ENCODE measurements at regions not wholly inside any gene's neighbourhood (a gene's known extent, or its start where the extent isn't known, plus 50 kb on each side); places are given as distances from the start of the nearest gene placed in this dataset.

GRCh38 chr18:57916684-57917083 lies 113.6 kb upstream of the ATP8B1 start:
- no peak for DNase-seq

GRCh38 chr18:57915865-57916582 lies 112.9 kb upstream of the ATP8B1 start:
- peak in 2 of 3 donors; percentile 13 to 57 for DNase-seq

GRCh38 chr18:57915248-57915647 lies 112.1 kb upstream of the ATP8B1 start:
- peak in 1 of 3 donors; percentile 13 for DNase-seq

GRCh38 chr18:57913686-57914085 lies 110.6 kb upstream of the ATP8B1 start:
- no peak for DNase-seq

GRCh38 chr18:57910817-57911216 lies 107.7 kb upstream of the ATP8B1 start:
- no peak for DNase-seq

GRCh38 chr18:57910134-57910533 lies 107.0 kb upstream of the ATP8B1 start:
- DNase-seq: no peak

GRCh38 chr18:57909620-57910019 lies 106.5 kb upstream of the ATP8B1 start:
- DNase-seq: no peak

- no peak for DNase-seq
Measured at GRCh38 chr18:57908092-57908491, 105.0 kb upstream of the ATP8B1 start.

- no peak for DNase-seq
Measured at GRCh38 chr18:57907550-57907949, 104.4 kb upstream of the ATP8B1 start.

GRCh38 chr18:57906852-57907251 lies 103.7 kb upstream of the ATP8B1 start:
- no peak for DNase-seq

- DNase-seq: no peak
Measured at GRCh38 chr18:57904535-57904934, 101.4 kb upstream of the ATP8B1 start.

- no peak for DNase-seq
Measured at GRCh38 chr18:57902721-57903120, 99.6 kb upstream of the ATP8B1 start.

- DNase-seq: no peak
Measured at GRCh38 chr18:57901825-57902589, 98.9 kb upstream of the ATP8B1 start.

GRCh38 chr18:57900906-57901435 lies 97.9 kb upstream of the ATP8B1 start:
- DNase-seq: peak in 1 of 3 donors; percentile 40

GRCh38 chr18:57898506-57899124 lies 95.5 kb upstream of the ATP8B1 start:
- DNase-seq: peak in 1 of 3 donors; percentile 80

- no peak for DNase-seq
Measured at GRCh38 chr18:57895182-57895581, 92.1 kb upstream of the ATP8B1 start.

GRCh38 chr18:57891707-57892391 lies 88.7 kb upstream of the ATP8B1 start:
- no peak for DNase-seq

GRCh38 chr18:57890266-57890665 lies 87.2 kb upstream of the ATP8B1 start:
- no peak for DNase-seq

- DNase-seq: no peak
Measured at GRCh38 chr18:57889841-57890240, 86.7 kb upstream of the ATP8B1 start.

- no peak for DNase-seq
Measured at GRCh38 chr18:57887543-57888383, 84.6 kb upstream of the ATP8B1 start.

GRCh38 chr18:57885931-57886330 lies 82.8 kb upstream of the ATP8B1 start:
- no peak for DNase-seq
